Parathyroid adenoma (tissue), 2 donors: ENCODE measurements at regions not wholly inside any gene's neighbourhood (a gene's known extent, or its start where the extent isn't known, plus 50 kb on each side); places are given as distances from the start of the nearest gene placed in this dataset.

Experiments used
- H2AFZ ChIP-seq: fragments of 300-600 bp; sonication (generic); one replicate; pipeline ENCODE4 v1.7.0; 2017; ENCODE audit warnings: antibody characterized with exemption, mild to moderate bottlenecking
- H3K27ac ChIP-seq: fragments of 300-600 bp; sonication (generic); one replicate; pipeline ENCODE4 v1.7.0; 2017
- H3K27me3 ChIP-seq: fragments of 300-600 bp; sonication (generic); one replicate; pipeline ENCODE4 v1.7.0; 2017; ENCODE audit warnings: low read length; ENCODE audit not compliant: control insufficient read depth, insufficient read depth
- H3K36me3 ChIP-seq: fragments of 300-600 bp; sonication (generic); one replicate; pipeline ENCODE4 v1.7.0; 2017; ENCODE audit warnings: low read length; ENCODE audit not compliant: control insufficient read depth, insufficient read depth
- H3K4me1 ChIP-seq: fragments of 300-600 bp; sonication (generic); one replicate; pipeline ENCODE4 v1.7.0; 2017; ENCODE audit warnings: control low read depth
- H3K4me2 ChIP-seq: fragments of 300-600 bp; sonication (generic); one replicate; pipeline ENCODE4 v1.7.0; 2017; ENCODE audit warnings: low read length
- H3K4me3 ChIP-seq: fragments of 300-600 bp; sonication (generic); one replicate; pipeline ENCODE4 v1.7.0; 2017; ENCODE audit warnings: low read depth, low read length
- H3K79me2 ChIP-seq: fragments of 300-600 bp; sonication (generic); one replicate; pipeline ENCODE4 v1.7.0; 2017; ENCODE audit warnings: control low read depth
- H3K9ac ChIP-seq: fragments of 300-600 bp; sonication (generic); one replicate; pipeline ENCODE4 v1.7.0; 2017; ENCODE audit warnings: mild to moderate bottlenecking
- H3K9me3 ChIP-seq: fragments of 300-600 bp; sonication (generic); one replicate; pipeline ENCODE4 v1.7.0; 2017; ENCODE audit warnings: low read length; ENCODE audit not compliant: control insufficient read depth
- TF ChIP-seq, protein P1 (sequence below): fragments of 300-600 bp; sonication (generic); IDR thresholded peaks from one replicate; pipeline ENCODE4 v1.7.0; 2017; ENCODE audit warnings: antibody characterized with exemption, mild to moderate bottlenecking
- donor health status: primary hyperparathyroidism.

DNA sequence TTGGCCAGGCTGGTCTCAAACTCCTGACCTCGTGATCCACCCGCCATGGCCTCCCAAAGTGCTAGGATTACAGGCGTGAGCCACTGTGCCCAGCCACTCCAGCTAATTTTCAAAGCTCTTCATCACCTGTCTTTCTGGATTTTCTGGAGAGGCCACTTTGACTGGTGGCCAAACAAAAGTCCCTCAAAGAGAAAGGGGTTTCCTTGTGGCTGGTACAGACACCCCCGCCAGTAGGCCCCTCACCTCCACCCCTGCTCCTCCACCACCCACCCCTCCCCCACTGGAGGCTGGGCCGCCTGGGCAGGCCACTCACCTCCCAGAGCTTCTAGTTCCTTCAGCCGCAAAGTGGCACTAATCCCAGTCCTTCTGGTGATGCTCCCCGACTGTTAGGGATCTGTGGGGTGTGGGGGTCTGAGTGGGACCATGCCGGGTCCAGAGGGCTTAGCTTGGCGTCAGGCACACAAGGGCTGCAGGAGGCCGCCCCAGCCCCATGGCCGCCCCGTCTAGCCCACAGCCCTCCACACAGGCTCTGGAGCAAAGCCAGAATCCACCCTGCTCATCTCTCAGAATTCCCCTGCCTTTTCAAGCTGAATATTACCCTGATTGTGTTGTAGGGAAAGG is 182.0 kb upstream of the IER5L start:
- Histone ChIP-seq H3K4me1 (no peaks in the 10 kb centered on the region), H2AFZ (no peak overlapping the region), H3K79me2 (no peaks in the 10 kb centered on the region), H3K9ac (no peak overlapping the region), H3K4me2 (no peak overlapping the region), H3K4me3 (no peak overlapping the region), H3K36me3 (no peaks in the 10 kb centered on the region), H3K9me3 (no peaks in the 10 kb centered on the region), H3K27me3 (no peaks in the 10 kb centered on the region), H3K27ac (no peak overlapping the region)
- TF ChIP-seq, protein P1, sequence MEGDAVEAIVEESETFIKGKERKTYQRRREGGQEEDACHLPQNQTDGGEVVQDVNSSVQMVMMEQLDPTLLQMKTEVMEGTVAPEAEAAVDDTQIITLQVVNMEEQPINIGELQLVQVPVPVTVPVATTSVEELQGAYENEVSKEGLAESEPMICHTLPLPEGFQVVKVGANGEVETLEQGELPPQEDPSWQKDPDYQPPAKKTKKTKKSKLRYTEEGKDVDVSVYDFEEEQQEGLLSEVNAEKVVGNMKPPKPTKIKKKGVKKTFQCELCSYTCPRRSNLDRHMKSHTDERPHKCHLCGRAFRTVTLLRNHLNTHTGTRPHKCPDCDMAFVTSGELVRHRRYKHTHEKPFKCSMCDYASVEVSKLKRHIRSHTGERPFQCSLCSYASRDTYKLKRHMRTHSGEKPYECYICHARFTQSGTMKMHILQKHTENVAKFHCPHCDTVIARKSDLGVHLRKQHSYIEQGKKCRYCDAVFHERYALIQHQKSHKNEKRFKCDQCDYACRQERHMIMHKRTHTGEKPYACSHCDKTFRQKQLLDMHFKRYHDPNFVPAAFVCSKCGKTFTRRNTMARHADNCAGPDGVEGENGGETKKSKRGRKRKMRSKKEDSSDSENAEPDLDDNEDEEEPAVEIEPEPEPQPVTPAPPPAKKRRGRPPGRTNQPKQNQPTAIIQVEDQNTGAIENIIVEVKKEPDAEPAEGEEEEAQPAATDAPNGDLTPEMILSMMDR, result no peak

DNA sequence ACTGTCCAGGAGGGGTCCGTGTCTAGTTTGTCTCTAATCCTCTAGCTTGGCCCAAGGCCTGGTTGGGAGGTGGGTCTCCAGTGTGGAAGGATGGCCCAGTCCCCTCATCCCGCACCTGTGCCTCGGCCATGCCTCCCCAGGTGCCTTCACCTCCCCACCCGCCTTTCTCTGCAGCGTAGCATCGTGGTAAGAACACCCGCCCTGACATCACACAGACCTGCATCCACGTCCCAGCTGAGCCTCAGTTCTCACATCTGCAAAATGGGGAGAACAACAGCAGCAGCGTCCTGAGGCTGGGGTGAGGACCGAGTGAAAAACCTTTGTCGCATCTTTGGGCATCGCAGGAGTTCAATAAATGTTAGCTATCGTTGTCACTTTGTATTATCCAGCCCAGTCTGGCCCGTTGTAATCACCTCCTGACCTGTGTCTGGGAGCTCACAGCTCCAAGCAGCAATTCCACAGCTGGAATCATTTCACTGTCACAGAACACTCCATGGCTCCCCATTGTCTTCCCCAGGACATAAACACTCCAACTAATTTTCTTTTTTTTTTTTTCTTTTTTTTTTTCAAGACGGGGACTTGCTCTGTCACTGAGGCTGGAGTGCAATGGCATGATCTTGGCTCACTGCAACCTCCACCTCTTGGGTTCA is 181.2 kb upstream of the IER5L start:
- Histone ChIP-seq H3K27ac (no peak overlapping the region), H3K4me3 (no peak overlapping the region), H3K9ac (no peak overlapping the region), H3K27me3 (no peaks in the 10 kb centered on the region), H3K9me3 (no peaks in the 10 kb centered on the region), H3K4me2 (no peak overlapping the region), H3K4me1 (no peaks in the 10 kb centered on the region), H3K36me3 (no peaks in the 10 kb centered on the region), H2AFZ (no peak overlapping the region), H3K79me2 (no peaks in the 10 kb centered on the region)
- TF ChIP-seq, protein P1, result no peak

DNA sequence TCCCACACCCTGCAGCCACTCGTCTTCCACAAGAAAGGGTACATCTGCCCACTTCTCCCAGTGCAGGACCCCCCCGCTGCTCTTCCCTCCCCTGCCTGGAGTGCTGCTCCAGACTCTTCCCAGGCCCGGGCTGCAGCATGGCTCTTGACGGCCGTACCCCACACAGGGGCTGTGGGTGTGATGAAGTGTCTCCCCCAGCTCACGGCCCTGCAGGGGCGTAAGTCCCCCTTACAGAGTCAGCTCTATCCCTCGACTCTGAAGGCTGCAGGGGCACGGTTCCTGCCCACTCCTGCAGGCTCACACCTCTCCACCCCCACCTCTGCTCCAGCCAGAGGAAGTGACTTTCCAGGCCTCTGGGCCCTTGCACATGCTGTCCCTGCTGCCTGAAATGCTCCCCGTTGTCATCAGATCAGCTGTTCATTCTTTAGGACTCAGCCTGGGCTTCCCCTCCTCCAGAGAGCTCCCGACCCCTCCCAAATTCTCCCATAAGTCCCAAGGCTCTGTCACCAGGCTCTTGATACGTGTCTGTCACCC is 180.6 kb upstream of the IER5L start:
- no peak overlapping the region for H3K4me2 ChIP-seq
- H3K9ac ChIP-seq, result no peak overlapping the region
- H3K36me3 ChIP-seq, result no peaks in the 10 kb centered on the region
- no peaks in the 10 kb centered on the region for H3K79me2 ChIP-seq
- TF ChIP-seq, protein P1, result no peak
- H3K27me3 ChIP-seq, result no peaks in the 10 kb centered on the region
- H3K4me1 ChIP-seq, result no peaks in the 10 kb centered on the region
- H3K27ac ChIP-seq, result no peak overlapping the region
- no peak overlapping the region for H3K4me3 ChIP-seq
- H3K9me3 ChIP-seq, result no peaks in the 10 kb centered on the region
- H2AFZ ChIP-seq, result no peak overlapping the region

DNA sequence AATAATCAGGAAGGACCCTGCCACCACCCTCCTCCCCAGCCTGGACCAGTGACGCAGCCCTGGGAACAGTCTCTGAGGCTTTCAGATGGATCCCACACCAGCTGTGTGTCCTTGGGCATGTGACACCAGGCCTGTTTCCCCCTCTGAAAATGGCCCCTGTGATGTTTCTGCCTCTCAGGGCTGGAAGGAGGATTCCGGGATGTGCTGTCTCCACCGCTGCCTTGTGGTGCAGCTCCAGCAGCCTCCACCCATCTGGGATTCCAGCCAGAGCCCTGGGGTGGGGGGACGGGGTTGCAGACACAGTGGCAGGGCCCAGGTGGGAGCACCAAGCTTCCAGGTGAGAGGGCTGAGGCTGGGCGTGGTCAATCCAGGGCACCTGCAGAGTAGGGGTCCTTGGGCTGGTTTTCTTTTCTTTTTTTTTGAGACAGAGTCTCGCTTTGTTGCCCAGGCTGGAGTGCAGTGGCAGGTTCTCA is 179.7 kb upstream of the IER5L start:
- Histone ChIP-seq H3K4me1 (no peaks in the 10 kb centered on the region), H3K27me3 (no peaks in the 10 kb centered on the region)

More for the DNA sequence above, 179.7 kb upstream of the IER5L start:
- no peak overlapping the region for H3K9ac ChIP-seq
- TF ChIP-seq, protein P1, result no peak
- no peak overlapping the region for H3K27ac ChIP-seq
- no peak overlapping the region for H3K4me2 ChIP-seq
- H3K9me3 ChIP-seq, result no peaks in the 10 kb centered on the region
- no peaks in the 10 kb centered on the region for H3K36me3 ChIP-seq
- no peak overlapping the region for H3K4me3 ChIP-seq
- no peak overlapping the region for H2AFZ ChIP-seq
- no peaks in the 10 kb centered on the region for H3K79me2 ChIP-seq
